GM21723 (cell line): ENCODE measurements at regions not wholly inside any gene's neighbourhood (a gene's known extent, or its start where the extent isn't known, plus 50 kb on each side); places are given as distances from the start of the nearest gene placed in this dataset.

Source experiments
- ATAC-seq: cut with Tn5 transposase; IDR thresholded peaks from one replicate; pipeline ENCODE4 v1.9.1; 2021; ENCODE audit warnings: mild to moderate bottlenecking, moderate library complexity; ENCODE audit not compliant: unreplicated experiment

GRCh38 chr3:9301091-9301490, 51.6 kb upstream of the SRGAP3 start:
- ATAC-seq, result no peak

DNA sequence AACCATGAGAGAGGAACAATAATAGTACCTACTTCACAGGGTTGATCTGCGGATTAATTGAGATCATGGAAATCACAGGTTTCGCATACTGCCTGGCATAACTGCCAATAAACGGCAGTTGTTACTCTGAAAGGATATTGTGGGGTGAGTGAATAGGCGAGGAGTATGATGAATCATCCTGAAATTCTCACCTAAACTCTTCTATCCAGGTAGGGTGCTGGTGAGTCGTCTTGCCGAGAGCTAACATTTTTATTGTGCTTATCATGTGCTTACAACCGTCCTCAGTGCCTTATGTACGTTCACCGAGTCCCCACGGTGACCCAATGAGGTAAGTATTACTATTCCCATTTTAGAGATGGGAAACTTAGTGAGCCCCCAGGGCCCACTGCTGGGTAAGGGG, 52.4 kb upstream of the SRGAP3 start:
- ATAC-seq, result no peak

GRCh38 chr3:9302425-9303181, 53.2 kb upstream of the SRGAP3 start:
- ATAC-seq, result peak; percentile 96

DNA sequence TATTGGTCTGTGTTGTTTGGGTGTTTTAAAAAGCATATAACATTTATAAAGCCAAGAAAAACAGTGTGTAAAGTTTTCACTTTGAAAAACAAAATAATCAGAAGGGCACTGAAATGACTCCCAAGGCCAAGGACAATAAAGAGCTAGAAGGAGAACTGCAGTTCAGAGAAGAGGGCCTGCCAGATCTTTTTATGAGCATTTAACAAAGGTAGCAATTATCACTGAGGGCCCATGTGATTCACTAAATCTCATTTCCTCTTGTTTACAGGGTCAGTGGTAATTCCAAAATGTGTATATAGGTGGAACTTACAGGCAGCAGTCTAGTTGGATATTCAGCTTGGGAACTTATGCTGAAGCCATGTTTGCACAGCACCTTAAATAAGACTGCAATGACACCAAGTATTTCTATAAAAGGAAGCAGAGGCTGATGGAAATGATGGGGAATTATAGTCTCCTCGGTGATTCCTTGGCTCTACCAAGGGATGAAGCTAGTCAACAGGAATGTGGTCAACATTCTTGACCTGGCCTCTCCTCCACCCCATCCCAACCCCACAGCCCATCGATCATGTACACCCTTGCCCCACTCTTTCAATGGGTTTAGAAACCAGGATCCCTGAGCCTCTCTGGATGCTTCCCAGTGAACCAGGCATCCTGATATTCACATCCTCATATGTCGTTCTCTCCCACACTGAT, 54.4 kb upstream of the THUMPD3 start:
- no peak for ATAC-seq

- ATAC-seq, result no peak
These were observed 52.8 kb upstream of the THUMPD3 start for GRCh38 chr3:9310043-9310442.

- no peak for ATAC-seq
These were observed 51.6 kb upstream of the THUMPD3 start for GRCh38 chr3:9311228-9311627.
